HG03460 (cell line): ENCODE measurements at regions not wholly inside any gene's neighbourhood (a gene's known extent, or its start where the extent isn't known, plus 50 kb on each side); places are given as distances from the start of the nearest gene placed in this dataset.

Source experiments
- ATAC-seq: cut with Tn5 transposase; IDR thresholded peaks from one replicate; pipeline ENCODE4 v1.9.1; 2021; ENCODE audit not compliant: unreplicated experiment

GRCh38 chr14:76950055-76951020, 78.2 kb downstream of the IRF2BPL start:
- no peak for ATAC-seq

GRCh38 chr14:76948976-76949375, 79.5 kb downstream of the IRF2BPL start:
- no peak for ATAC-seq

GRCh38 chr14:76948213-76948947, 80.1 kb downstream of the IRF2BPL start:
- ATAC-seq, result no peak

DNA sequence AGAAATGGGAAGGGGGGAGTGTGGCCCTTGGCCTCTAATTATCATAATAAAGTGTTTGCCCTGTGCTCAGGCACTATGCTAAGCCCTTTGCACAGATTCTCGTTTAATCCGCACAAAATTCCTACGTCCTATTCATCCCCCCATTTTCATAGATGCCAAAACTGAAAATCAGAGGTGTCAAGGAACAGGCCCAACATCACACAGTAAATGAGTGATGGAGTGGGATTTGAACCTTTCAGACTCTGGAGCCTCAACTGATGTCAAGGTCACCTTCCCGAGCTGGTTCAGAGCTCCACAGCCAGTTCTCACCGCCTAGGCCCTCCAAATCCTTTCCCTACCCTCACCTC, 80.7 kb downstream of the IRF2BPL start:
- no peak for ATAC-seq

DNA sequence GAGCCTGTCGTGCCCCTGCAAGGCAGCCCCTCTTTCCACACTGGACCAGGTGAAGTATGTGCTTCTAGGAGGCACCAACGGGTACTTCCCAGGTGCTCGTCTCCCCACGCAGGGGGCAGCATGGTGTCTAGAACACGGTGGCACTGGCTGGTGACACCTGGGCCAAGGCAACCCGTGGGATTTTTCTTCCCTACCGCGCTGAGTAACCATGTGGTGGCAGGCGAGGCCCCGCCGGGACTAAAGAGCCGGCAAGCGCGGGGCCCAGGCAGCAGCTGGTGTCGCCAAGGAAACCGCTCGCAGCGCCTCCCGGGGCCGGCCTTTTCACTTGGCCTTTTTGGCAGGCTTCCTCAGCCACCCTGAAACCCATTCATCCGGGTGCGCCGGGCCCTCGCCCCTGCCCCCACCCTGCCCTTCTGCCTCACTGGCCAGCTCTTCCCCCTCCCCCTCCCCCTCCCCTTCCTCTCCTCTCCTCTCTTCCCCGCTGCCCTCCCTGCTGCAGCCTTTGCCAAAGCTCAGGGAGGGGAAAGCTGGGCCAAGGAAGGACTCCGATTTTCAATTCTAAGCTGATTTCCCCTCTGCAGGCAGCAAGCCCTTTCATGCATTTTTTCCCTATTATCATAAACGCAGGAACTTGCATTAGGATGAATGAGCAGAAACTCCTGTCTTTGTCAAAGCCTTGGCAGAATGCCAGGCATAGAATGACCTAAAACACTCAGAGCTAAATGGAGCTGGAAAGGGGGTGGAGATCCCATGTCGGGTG, 81.2 kb downstream of the IRF2BPL start:
- ATAC-seq, result peak; percentile 73

GRCh38 chr14:76946753-76947077, 81.8 kb downstream of the IRF2BPL start:
- peak; percentile 3 for ATAC-seq

DNA sequence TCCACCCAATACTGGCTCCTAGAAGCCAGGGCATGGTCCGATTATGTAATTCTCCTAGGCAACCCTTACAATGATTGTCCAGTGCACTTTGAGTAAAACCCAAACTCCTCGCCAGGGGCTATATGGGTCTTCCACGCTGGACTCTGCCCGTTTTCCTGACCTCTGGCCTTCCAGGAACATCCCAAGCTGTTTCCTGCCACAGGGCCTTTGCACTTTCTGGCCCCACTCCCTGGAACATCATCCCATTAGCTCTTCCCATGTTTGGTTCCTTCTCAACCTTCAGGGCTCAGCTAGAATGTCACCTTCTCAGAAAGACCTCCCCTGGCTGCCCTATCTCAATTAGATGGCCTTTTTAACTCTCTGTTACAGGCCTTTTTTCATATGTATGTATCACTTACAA, 85.4 kb downstream of the IRF2BPL start:
- no peak for ATAC-seq

DNA sequence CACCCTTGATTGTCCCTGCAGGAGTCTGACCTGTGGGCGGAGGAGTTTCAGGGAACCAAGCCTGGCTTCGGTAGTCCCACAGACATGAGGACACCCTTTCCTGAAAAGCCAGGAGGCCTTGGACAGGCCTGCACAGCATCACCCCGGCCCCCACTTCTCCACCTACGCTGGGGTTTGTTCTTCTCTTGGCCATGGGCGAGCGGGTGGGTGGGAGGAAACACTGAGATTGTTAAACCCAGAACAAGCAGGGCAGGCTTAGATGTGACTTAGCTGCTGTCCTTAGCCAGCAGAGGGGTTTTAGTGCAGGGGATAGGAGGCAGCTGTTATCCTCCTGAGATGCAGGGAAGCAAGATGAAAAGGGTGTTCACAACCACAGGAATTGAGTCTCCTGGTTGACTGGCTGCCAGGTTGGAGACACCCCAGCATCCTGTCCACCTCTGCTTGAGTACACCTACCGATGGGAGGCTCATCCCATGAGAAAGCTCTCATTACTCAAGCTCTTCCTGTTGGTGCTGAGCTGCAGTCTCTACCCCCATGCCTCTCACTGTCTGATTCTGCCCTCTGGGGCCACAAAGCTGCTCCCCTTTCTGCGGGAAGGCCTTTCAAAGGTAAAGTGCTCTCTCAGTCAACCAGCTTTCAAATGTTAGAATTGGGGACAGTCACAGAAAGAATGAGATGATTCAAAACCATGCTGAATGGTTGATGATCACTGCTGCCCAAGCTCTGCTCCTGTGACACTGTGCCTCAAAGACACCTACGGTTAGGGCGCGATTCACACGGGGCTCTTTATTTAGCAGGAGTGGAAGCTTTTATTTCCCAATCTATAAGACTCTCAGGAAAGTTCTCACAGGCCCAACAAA, 86.3 kb downstream of the IRF2BPL start:
- ATAC-seq, result no peak

DNA sequence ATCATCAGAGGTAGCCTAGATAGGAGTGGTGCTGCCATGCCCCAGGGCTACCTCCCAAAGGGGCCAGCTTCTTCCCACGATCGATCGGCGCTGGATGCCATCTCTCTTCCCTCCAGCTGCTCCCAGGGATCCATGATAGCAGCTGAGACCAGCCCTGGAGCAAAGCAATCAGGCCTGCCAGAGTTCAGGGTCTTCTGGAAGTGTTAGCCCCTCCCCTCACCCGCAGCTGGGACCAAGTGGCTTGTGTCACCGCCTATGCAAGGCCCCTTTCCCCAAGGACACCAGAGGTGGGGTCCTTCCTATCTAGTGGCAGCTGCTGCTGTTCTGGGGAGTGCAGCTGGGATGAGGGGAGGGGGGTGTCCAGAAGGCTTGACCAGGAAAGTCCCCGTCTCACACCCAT, 87.0 kb downstream of the IRF2BPL start:
- no peak for ATAC-seq

DNA sequence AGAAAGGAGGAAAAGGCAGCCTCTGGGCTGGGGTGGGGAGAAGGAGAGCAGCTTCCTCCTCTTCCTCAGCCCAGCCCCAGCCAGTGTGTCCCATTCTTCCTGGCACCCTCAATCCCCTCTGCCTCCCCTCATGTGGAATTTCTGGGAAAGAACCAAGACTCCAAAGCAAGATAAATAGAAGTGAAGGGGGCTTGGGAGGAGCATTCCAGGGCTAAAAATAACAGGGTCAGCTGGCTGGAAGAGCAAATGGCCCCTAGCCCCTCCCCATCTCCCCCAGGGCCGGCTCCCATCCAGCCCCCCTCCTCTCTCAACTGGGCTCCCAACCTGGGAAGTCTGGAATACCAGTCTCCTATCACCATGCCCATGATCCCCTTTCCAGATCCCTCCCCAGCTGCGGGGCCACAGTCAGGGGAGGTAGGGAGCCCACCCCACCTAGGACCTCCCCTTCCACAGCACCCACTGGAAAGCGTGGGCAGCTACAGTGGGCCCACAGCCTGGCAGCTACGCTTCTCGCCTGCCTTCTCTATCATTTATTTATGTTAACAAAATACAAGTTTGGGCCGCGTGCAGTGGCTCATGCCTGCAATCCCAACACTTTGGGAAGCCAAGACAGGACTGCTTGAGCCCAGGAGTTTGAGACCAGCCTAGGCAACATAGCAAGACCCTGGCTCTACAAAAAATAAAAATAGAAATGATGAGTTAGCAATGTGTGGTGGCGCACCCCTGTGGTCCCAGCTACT, 88.3 kb downstream of the IRF2BPL start:
- ATAC-seq, result no peak

GRCh38 chr14:76939015-76939742, 89.3 kb downstream of the IRF2BPL start:
- no peak for ATAC-seq

DNA sequence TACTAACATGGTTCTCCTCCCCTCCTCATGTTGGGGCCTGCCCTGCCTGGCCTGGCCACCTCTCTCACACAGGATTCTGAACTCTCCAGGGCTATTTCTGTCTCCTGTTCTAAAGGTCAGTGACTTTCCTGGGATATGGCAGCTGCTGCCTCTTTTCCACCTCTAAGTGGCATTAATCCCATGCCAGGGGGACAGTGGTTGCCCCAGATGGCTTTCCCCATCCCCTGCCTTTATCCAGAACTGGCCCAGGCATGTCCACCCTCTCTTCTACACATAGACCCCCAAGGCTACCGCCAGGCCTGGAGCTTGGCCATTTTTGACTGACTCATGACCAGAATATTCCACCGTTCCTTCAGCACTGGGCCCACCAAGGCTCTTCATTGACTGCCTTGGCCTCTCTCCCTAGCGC, 90.4 kb downstream of the IRF2BPL start:
- ATAC-seq, result no peak

DNA sequence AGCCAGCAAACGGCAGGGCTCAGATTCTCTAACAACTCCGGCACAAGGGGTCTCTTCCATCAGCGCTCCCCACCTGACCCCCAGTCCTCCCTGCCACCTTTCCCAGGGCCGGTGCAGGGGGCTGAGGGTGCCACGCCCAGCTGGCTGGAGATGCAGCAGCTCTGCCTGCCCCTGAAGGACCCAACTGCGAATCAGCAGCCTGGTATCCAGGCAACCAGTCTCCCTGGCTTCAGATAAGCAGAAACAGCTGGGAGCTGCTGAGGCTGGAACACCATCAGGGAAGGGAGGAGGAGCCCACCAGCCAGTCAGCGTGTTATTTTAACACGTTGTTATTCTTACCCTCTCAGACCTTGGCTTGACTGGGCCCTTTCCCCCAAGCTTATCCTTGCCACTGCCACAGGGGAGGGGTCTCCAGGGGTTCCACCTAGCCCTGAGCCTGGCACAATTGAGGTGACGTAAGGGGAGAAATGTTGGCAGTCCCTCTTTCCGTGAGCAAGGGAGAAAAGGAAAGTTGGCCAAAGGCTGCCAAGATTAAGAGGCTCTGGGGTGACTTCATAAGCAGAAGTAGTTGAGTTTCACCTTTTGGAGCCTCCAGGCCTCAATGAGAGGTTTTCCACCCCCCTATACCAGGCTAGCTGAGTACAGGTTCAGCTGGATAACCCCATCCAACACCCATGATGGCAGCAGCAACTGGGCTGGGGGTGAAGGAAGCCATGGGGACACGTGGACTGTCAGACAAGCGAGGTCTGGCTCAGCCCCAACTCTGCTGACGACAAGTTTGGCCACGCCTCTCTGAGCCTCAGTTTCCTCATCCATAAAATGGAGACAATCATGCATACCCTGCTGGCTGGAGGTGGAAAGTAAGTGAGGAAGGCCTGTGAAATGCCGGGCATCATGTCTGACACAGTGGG, 91.1 kb downstream of the IRF2BPL start:
- ATAC-seq, result no peak

DNA sequence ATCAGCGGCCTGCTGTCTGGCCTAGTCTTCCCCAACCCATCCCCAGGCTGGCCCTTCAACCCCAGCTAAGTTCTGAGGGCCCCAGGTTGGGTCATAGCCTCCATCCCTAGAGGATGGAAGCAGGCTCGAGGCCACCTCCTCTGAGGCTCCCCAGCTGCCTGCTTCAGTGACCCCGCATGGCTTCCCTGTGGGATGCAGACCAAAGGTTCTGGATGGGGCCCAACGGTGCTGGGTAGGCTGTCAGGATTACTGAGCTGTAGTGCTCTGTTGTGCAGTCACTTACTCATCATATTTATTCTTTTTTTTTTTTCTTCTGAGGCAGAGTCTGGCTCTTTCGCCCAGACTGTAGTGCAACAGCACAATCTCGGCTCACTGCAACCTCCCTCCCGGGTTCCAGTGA, 92.0 kb downstream of the IRF2BPL start:
- no peak for ATAC-seq

DNA sequence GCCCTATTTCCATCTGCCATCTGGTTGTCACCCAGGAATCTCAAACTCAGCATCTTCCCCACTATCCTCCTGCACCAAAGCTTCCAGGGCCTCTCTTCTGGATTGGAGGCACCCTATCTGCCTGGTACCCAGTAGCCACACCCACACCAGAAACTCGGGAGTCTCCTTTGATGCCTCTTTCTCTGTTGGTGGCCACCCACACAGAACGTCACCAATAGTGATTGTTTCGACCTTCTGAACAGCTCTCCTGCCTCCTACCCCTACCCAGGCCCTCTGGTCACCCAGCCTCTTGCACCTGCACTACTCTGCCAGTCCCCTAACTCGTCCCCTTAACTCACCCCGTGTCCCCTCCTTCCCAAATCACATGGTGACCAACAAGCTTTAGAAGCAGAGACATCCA, 95.0 kb downstream of the IRF2BPL start:
- ATAC-seq, result no peak

GRCh38 chr14:76931631-76932402, 96.7 kb downstream of the IRF2BPL start:
- no peak for ATAC-seq

- ATAC-seq, result no peak
These were observed 98.0 kb downstream of the IRF2BPL start for GRCh38 chr14:76930549-76930948.

DNA sequence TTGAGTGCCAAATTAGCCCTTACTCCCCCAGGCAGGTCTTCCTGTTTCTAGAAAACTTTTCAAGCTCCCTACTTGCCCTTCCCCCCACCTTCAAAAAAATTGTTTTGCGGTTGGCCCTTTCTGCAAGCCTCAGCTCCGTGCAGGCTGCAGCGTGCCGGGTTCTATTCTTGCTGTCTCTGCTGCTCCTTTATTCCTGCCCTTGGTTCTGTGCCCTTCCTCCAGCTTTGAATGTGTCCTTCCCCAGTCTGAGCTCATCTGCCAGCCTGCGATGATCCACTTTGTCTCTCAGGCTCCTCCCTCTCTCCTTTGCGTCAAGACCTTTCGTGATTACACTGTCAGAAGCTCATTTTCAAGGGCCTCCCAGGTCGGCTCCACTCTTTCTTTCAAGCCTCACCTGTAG, 98.6 kb downstream of the IRF2BPL start:
- ATAC-seq, result no peak
